ENCODE measurements at regions not wholly inside any gene's neighbourhood (a gene's known extent, or its start where the extent isn't known, plus 50 kb on each side); places are given as distances from the start of the nearest gene placed in this dataset.

DNA sequence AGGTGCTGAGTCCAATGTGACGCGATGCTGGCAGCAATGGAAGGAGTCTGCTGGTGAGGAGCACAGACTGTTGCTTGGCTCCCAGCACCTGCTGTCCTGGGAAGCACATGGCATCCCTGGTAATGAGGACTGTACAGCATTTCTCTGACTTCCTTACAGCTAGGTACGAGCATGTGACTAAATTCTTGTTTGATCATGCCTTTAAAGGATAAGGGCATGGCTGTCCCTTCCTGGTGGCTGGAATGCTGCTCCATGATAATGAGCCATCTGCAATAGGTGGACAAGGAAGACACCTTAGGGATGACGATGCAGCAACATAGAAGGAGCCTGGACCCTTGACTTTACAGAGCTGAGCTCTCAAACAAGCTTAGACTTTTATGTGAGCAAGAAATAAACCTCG is 278.0 kb upstream of the SPRED2 start (continued):
- TF ChIP-seq USF2 (IDR thresholded peaks at IDR 0.05; ENCODE audit: low read length), result no peak
